GM23248 (cell line): ENCODE measurements at regions not wholly inside any gene's neighbourhood (a gene's known extent, or its start where the extent isn't known, plus 50 kb on each side); places are given as distances from the start of the nearest gene placed in this dataset.

Experiments used
- DNase-seq: peaks from one replicate; pipeline ENCODE4 v3.0.0-alpha.2; 2015
- H2AFZ ChIP-seq: fragments of 200-600 bp; sonication (generic); 2 replicates; pipeline ENCODE4 v1.6.1; 2016; ENCODE audit warnings: antibody characterized with exemption
- H3F3A ChIP-seq: fragments of 200-600 bp; sonication (generic); 2 replicates; pipeline ENCODE4 v1.6.1; 2016; ENCODE audit warnings: mild to moderate bottlenecking, antibody characterized with exemption, mixed run types; ENCODE audit not compliant: insufficient read depth
- H3K27ac ChIP-seq: fragments of 200-600 bp; sonication (generic); 2 replicates; pipeline ENCODE4 v1.5.1; 2016; ENCODE audit warnings: mild to moderate bottlenecking
- H3K27me3 ChIP-seq: fragments of 200-600 bp; sonication (generic); replicated peaks from 2 replicates; pipeline ENCODE4 v1.6.1; 2016; ENCODE audit warnings: mild to moderate bottlenecking; ENCODE audit not compliant: insufficient read depth
- H3K36me3 ChIP-seq: fragments of 200-600 bp; sonication (generic); 2 replicates; pipeline ENCODE4 v1.6.1; 2016; ENCODE audit warnings: low read depth, mild to moderate bottlenecking
- H3K4me1 ChIP-seq: fragments of 200-600 bp; sonication (generic); 2 replicates; pipeline ENCODE4 v1.6.1; 2016; ENCODE audit warnings: mild to moderate bottlenecking; ENCODE audit not compliant: insufficient read depth
- H3K4me2 ChIP-seq: fragments of 200-600 bp; sonication (generic); one replicate; pipeline ENCODE4 v1.6.1; 2016; ENCODE audit warnings: mild to moderate bottlenecking; ENCODE audit not compliant: unreplicated experiment
- H3K4me3 ChIP-seq: fragments of 200-600 bp; sonication (generic); 2 replicates; pipeline ENCODE4 v1.5.1; 2016; ENCODE audit warnings: mild to moderate bottlenecking
- H3K79me2 ChIP-seq: fragments of 200-600 bp; sonication (generic); 2 replicates; pipeline ENCODE4 v1.6.1; 2016; ENCODE audit warnings: mild to moderate bottlenecking; ENCODE audit not compliant: insufficient read depth
- H3K9ac ChIP-seq: fragments of 200-600 bp; sonication (generic); 2 replicates; pipeline ENCODE4 v1.6.1; 2016; ENCODE audit warnings: mild to moderate bottlenecking
- H3K9me2 ChIP-seq: fragments of 200-600 bp; sonication (generic); 2 replicates; pipeline ENCODE4 v1.6.1; 2016; ENCODE audit warnings: mixed run types, mild to moderate bottlenecking, moderate library complexity; ENCODE audit not compliant: insufficient read depth
- H3K9me3 ChIP-seq: fragments of 200-600 bp; sonication (generic); one replicate; pipeline ENCODE4 v1.6.1; 2017; ENCODE audit warnings: low read depth
- H4K20me1 ChIP-seq: fragments of 200-600 bp; sonication (generic); 2 replicates; pipeline ENCODE4 v1.6.0; 2016; ENCODE audit not compliant: insufficient read depth
- EZH2 ChIP-seq: fragments of 200-600 bp; sonication (generic); IDR thresholded peaks from 2 replicates; pipeline ENCODE4 v1.6.1; 2018; ENCODE audit warnings: antibody characterized with exemption, mild to moderate bottlenecking; ENCODE audit not compliant: insufficient read depth, poor library complexity, severe bottlenecking
- EZH2phosphoT487 ChIP-seq: fragments of 200-600 bp; sonication (generic); IDR thresholded peaks from 2 replicates; pipeline ENCODE4 v1.6.1; 2018; ENCODE audit warnings: antibody characterized with exemption, moderate library complexity, mild to moderate bottlenecking, low read depth; ENCODE audit not compliant: insufficient read depth
- whole genome bisulfite sequencing, 2 experiments: methylation state at CpG; one replicate each; pipeline ENCODE4 v1.1.6; 2015 to 2017; ENCODE audit warnings: low lambda C conversion rate in 2 of 2, low coverage in 1 of 2; ENCODE audit errors: missing lambda C conversion rate in 2 of 2; 5-methylcytosine and 5-hydroxymethylcytosine counted together
- in situ Hi-C: fragments of 300-500 bp; cut with MboI; formaldehyde crosslinking; loops from 2 replicates; pipeline ENCODE4 v1.15.0; 2020

GRCh38 chr9:85182383-85182782 lies 512.9 kb downstream of the NTRK2 start:
- DNase-seq, result no peak
- H3K79me2 ChIP-seq, result no peaks in the 10 kb centered on the region
- H3K36me3 ChIP-seq, result no peaks in the 10 kb centered on the region
- H3K4me1 ChIP-seq, result no peaks in the 10 kb centered on the region
- no peak overlapping the region for H3K27ac ChIP-seq
- H4K20me1 ChIP-seq, result no peaks in the 10 kb centered on the region
- 40 to 54% methylated on average over 4 of the region's 4 CpGs for WGBS, 2 experiments
- H3K27me3 ChIP-seq, result 0 out of 2 replicates have a peak, but pooled peaks cover 1% of the 10 kb centered on the region
- TF ChIP-seq EZH2phosphoT487 (no peak), EZH2 (no peak)
- no peak overlapping the region for H3K9ac ChIP-seq
- no peaks in the 10 kb centered on the region for H3F3A ChIP-seq
- no peaks in the 10 kb centered on the region for H3K9me3 ChIP-seq
- no peaks in the 10 kb centered on the region for H3K9me2 ChIP-seq
- no peak overlapping the region for H3K4me2 ChIP-seq
- H2AFZ ChIP-seq, result no peak overlapping the region
- in situ Hi-C loops, result no loop called here
- no peak overlapping the region for H3K4me3 ChIP-seq

- in situ Hi-C loops, result no loop called here
- TF ChIP-seq EZH2phosphoT487 (no peak), EZH2 (no peak)
- Histone ChIP-seq H3K27me3 (no peaks in the 10 kb centered on the region), H3K79me2 (no peaks in the 10 kb centered on the region), H3K9ac (no peak overlapping the region), H3K36me3 (no peaks in the 10 kb centered on the region), H3F3A (no peaks in the 10 kb centered on the region), H3K4me3 (no peak overlapping the region), H3K4me2 (no peak overlapping the region), H3K9me3 (no peaks in the 10 kb centered on the region), H2AFZ (no peak overlapping the region), H3K4me1 (no peaks in the 10 kb centered on the region), H3K9me2 (no peaks in the 10 kb centered on the region), H3K27ac (no peak overlapping the region), H4K20me1 (no peaks in the 10 kb centered on the region)
- WGBS, 2 experiments, result 6 to 12% methylated on average over 4 of the region's 4 CpGs
- no peak for DNase-seq
These were observed 508.9 kb downstream of the NTRK2 start for GRCh38 chr9:85178474-85178873.

GRCh38 chr9:85173967-85174366 lies 504.4 kb downstream of the NTRK2 start:
- Histone ChIP-seq H3K9me3 (no peaks in the 10 kb centered on the region), H3K9me2 (no peaks in the 10 kb centered on the region), H3K36me3 (no peaks in the 10 kb centered on the region), H3K4me2 (no peak overlapping the region), H4K20me1 (no peaks in the 10 kb centered on the region), H3K27me3 (no peaks in the 10 kb centered on the region), H2AFZ (no peak overlapping the region), H3K79me2 (no peaks in the 10 kb centered on the region), H3F3A (no peaks in the 10 kb centered on the region), H3K4me1 (no peaks in the 10 kb centered on the region), H3K9ac (no peak overlapping the region), H3K27ac (no peak overlapping the region), H3K4me3 (no peak overlapping the region)
- TF ChIP-seq EZH2, result no peak
- TF ChIP-seq EZH2phosphoT487, result no peak
- in situ Hi-C loops, result no loop called here
- no peak for DNase-seq
- WGBS, 2 experiments, result 10 to 19% methylated on average over 1 of the region's 1 CpG

- H3K4me2 ChIP-seq, result no peak overlapping the region
- in situ Hi-C loops, result no loop called here
These were observed 502.8 kb downstream of the NTRK2 start for GRCh38 chr9:85172001-85172978.

More at GRCh38 chr9:85172001-85172978, 502.8 kb downstream of the NTRK2 start:
- Histone ChIP-seq H2AFZ (no peak overlapping the region), H3F3A (no peaks in the 10 kb centered on the region), H3K9me2 (no peaks in the 10 kb centered on the region), H3K36me3 (no peaks in the 10 kb centered on the region), H4K20me1 (no peaks in the 10 kb centered on the region), H3K4me1 (no peaks in the 10 kb centered on the region), H3K27me3 (no peaks in the 10 kb centered on the region), H3K4me3 (no peak overlapping the region), H3K9me3 (no peaks in the 10 kb centered on the region), H3K79me2 (no peaks in the 10 kb centered on the region), H3K9ac (no peak overlapping the region), H3K27ac (no peak overlapping the region)
- TF ChIP-seq EZH2 (no peak), EZH2phosphoT487 (no peak)
- WGBS, 2 experiments, result 2 to 4% methylated on average over 7 of the region's 7 CpGs
- peak; percentile 11 for DNase-seq
